ENCODE measurements at regions not wholly inside any gene's neighbourhood (a gene's known extent, or its start where the extent isn't known, plus 50 kb on each side); places are given as distances from the start of the nearest gene placed in this dataset.
A peak's percentile ranks its signal among the peaks of the same experiment; 100 is the strongest.

DNA sequence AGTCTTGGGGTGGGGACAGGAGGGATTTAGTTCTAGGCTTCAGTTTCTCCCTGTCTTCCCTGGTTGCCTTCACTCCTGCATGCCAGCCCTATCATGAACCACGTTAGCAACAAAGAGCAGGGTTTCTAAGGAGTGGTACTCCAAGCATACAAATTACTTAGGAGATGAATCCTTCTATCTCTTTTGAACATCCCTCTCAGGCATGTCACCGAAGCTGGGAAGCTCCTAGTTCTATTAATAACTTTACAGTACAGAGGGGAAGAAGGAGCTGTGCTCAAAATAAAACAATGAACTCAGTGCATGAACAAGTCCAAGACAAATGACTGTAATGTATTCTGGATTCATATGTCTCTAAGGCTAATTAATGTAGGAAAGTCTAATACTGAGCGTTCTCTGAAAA lies 450.6 kb upstream of the RASGEF1B start:
- H3K27ac ChIP-seq (ENCODE audit: low read length): no peak overlapping the region
- no peaks in the 10 kb centered on the region for H3K27me3 ChIP-seq (ENCODE audit: control insufficient read depth, insufficient read depth, low read length)
- no peak for DNase-seq
- no peak overlapping the region for H3K4me3 Mint-ChIP-seq
- H3K27ac Mint-ChIP-seq: no peak overlapping the region
- H3K4me1 Mint-ChIP-seq: no peaks in the 10 kb centered on the region
- intact Hi-C loops (cut with micrococcal nuclease): no loop called here
- WGBS (ENCODE audit: insufficient coverage): 100% methylated on average over 1 of the region's 3 CpGs
- H3K4me1 ChIP-seq (ENCODE audit: control insufficient read depth, insufficient read depth, low read length): no peaks in the 10 kb centered on the region
- H3K9me3 ChIP-seq (ENCODE audit: control insufficient read depth, insufficient read depth, low read length): no peaks in the 10 kb centered on the region
- TF ChIP-seq, protein P1, sequence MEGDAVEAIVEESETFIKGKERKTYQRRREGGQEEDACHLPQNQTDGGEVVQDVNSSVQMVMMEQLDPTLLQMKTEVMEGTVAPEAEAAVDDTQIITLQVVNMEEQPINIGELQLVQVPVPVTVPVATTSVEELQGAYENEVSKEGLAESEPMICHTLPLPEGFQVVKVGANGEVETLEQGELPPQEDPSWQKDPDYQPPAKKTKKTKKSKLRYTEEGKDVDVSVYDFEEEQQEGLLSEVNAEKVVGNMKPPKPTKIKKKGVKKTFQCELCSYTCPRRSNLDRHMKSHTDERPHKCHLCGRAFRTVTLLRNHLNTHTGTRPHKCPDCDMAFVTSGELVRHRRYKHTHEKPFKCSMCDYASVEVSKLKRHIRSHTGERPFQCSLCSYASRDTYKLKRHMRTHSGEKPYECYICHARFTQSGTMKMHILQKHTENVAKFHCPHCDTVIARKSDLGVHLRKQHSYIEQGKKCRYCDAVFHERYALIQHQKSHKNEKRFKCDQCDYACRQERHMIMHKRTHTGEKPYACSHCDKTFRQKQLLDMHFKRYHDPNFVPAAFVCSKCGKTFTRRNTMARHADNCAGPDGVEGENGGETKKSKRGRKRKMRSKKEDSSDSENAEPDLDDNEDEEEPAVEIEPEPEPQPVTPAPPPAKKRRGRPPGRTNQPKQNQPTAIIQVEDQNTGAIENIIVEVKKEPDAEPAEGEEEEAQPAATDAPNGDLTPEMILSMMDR (IDR thresholded peaks at IDR 0.05): no peak
- H3K9me3 Mint-ChIP-seq: no peaks in the 10 kb centered on the region
- no peaks in the 10 kb centered on the region for H3K36me3 Mint-ChIP-seq
- H3K4me3 ChIP-seq (ENCODE audit: low read length): no peak overlapping the region
- H3K27me3 Mint-ChIP-seq (ENCODE audit: low read depth in 2 of 2): peaks cover 27 to 29% of the 10 kb centered on the region in 2 donors
- H3K36me3 ChIP-seq (ENCODE audit: control insufficient read depth, insufficient read depth, low read length): no peaks in the 10 kb centered on the region
- no peak for ATAC-seq

DNA sequence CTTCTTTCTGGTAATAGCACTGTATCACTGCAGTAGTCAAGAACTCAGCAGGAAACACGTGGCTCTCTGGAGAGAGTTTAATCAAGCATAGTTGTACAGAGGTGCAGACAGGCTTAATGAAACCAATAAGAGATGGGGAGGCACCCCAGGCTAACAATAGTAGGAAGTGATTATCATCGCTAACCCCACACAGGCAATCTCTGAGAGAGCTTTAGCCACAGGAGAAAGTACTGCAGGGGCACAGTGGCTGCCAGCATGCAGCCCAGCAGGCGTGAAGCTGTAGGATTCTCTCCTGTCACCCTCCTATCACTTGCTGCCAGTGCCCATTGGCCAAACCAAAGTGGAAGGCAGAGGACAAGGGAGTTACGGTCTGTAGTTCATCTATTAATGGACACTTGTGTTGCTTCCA lies 450.0 kb upstream of the RASGEF1B start:
- no peak overlapping the region for H3K27ac ChIP-seq (ENCODE audit: low read length)
- intact Hi-C loops (cut with micrococcal nuclease): no loop called here
- ATAC-seq: peak in 1 of 3 donors; percentile 18
- TF ChIP-seq, protein P1 (IDR thresholded peaks at IDR 0.05): no peak
- no peak overlapping the region for H3K27ac Mint-ChIP-seq
- no peaks in the 10 kb centered on the region for H3K36me3 ChIP-seq (ENCODE audit: control insufficient read depth, insufficient read depth, low read length)
- H3K9me3 Mint-ChIP-seq: no peaks in the 10 kb centered on the region
- H3K4me1 Mint-ChIP-seq: no peaks in the 10 kb centered on the region
- WGBS (ENCODE audit: insufficient coverage): 73% methylated on average over 4 of the region's 4 CpGs
- no peaks in the 10 kb centered on the region for H3K4me1 ChIP-seq (ENCODE audit: control insufficient read depth, insufficient read depth, low read length)
- no peak overlapping the region for H3K4me3 ChIP-seq (ENCODE audit: low read length)
- no peak overlapping the region for H3K4me3 Mint-ChIP-seq
- no peaks in the 10 kb centered on the region for H3K9me3 ChIP-seq (ENCODE audit: control insufficient read depth, insufficient read depth, low read length)
- H3K27me3 ChIP-seq (ENCODE audit: control insufficient read depth, insufficient read depth, low read length): no peaks in the 10 kb centered on the region
- H3K27me3 Mint-ChIP-seq (ENCODE audit: low read depth in 2 of 2): peaks cover 23 to 29% of the 10 kb centered on the region in 2 donors
- no peaks in the 10 kb centered on the region for H3K36me3 Mint-ChIP-seq
- DNase-seq: no peak

DNA sequence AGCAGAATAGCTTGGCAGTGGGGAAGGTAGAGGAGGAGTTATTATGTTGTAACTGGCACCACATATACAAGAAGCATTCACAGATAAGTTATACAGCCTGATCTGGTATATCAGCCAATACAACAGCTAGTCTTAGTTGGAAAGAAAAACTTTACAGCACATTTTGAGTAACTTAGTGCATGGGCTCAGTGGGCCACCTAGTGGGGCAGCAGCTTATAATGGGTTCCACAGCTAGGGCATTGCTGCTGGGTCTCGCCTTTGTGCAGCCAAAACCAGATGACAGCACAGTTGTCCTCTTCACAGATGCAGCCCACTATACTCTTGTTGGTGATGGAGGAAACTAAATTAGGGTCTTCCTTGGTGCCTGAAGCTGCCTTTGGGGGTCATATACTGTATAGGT lies 448.1 kb upstream of the RASGEF1B start:
- H3K27ac ChIP-seq (ENCODE audit: low read length): no peak overlapping the region
- ATAC-seq: no peak
- no peaks in the 10 kb centered on the region for H3K9me3 Mint-ChIP-seq
- peak in 1 of 2 donors; percentile 2 for DNase-seq
- no peaks in the 10 kb centered on the region for H3K9me3 ChIP-seq (ENCODE audit: control insufficient read depth, insufficient read depth, low read length)
- H3K27me3 ChIP-seq (ENCODE audit: control insufficient read depth, insufficient read depth, low read length): no peaks in the 10 kb centered on the region
- no peak overlapping the region for H3K4me3 Mint-ChIP-seq
- peaks cover 23 to 29% of the 10 kb centered on the region in 2 donors for H3K27me3 Mint-ChIP-seq (ENCODE audit: low read depth in 2 of 2)
- TF ChIP-seq, protein P1 (IDR thresholded peaks at IDR 0.05): no peak
- intact Hi-C loops (cut with micrococcal nuclease): no loop called here
- H3K4me3 ChIP-seq (ENCODE audit: low read length): no peak overlapping the region
- no peaks in the 10 kb centered on the region for H3K4me1 ChIP-seq (ENCODE audit: control insufficient read depth, insufficient read depth, low read length)
- H3K27ac Mint-ChIP-seq: no peak overlapping the region
- H3K36me3 ChIP-seq (ENCODE audit: control insufficient read depth, insufficient read depth, low read length): no peaks in the 10 kb centered on the region
- H3K4me1 Mint-ChIP-seq: no peaks in the 10 kb centered on the region
- H3K36me3 Mint-ChIP-seq: no peaks in the 10 kb centered on the region
- 100% methylated on average over 1 of the region's 1 CpG for WGBS (ENCODE audit: insufficient coverage)

DNA sequence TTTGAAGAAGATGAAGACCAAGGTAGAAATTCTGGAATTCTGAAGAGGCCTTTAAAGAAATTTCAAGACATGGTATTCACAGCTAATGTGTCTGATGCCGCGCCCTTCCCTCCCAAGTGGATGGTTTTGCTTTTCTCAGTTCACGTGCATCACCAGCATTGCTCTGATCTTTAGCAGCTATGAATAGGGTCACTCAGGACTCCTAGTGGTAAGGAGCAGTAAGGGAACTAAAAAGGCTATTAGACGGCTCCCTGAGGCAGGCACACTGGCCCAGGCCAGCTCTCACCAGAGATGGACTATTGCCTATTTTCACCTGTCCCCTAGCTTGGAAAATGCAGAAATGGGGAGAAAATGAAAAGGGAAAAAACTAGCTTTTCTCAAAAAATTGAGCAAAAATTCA lies 447.5 kb upstream of the RASGEF1B start:
- WGBS (ENCODE audit: insufficient coverage): 59% methylated on average over 4 of the region's 4 CpGs

More for the DNA sequence above, 447.5 kb upstream of the RASGEF1B start:
- no peaks in the 10 kb centered on the region for H3K9me3 ChIP-seq (ENCODE audit: control insufficient read depth, insufficient read depth, low read length)
- H3K4me3 ChIP-seq (ENCODE audit: low read length): no peak overlapping the region
- H3K4me1 ChIP-seq (ENCODE audit: control insufficient read depth, insufficient read depth, low read length): no peaks in the 10 kb centered on the region
- no peak overlapping the region for H3K27ac ChIP-seq (ENCODE audit: low read length)
- no peak overlapping the region for H3K27ac Mint-ChIP-seq
- peaks cover 19 to 30% of the 10 kb centered on the region in 2 donors for H3K27me3 Mint-ChIP-seq (ENCODE audit: low read depth in 2 of 2)
- peak in 2 of 3 donors; percentile 49 for ATAC-seq
- TF ChIP-seq, protein P1 (IDR thresholded peaks at IDR 0.05): no peak
- H3K36me3 ChIP-seq (ENCODE audit: control insufficient read depth, insufficient read depth, low read length): no peaks in the 10 kb centered on the region
- no peaks in the 10 kb centered on the region for H3K9me3 Mint-ChIP-seq
- DNase-seq: peak in 1 of 2 donors; percentile 22
- H3K4me1 Mint-ChIP-seq: no peaks in the 10 kb centered on the region
- no peaks in the 10 kb centered on the region for H3K36me3 Mint-ChIP-seq
- no peaks in the 10 kb centered on the region for H3K27me3 ChIP-seq (ENCODE audit: control insufficient read depth, insufficient read depth, low read length)
- no peak overlapping the region for H3K4me3 Mint-ChIP-seq
- intact Hi-C loops (cut with micrococcal nuclease): no loop called here

Data from natural killer cell (primary cell).